ENCODE measurements at regions not wholly inside any gene's neighbourhood (a gene's known extent, or its start where the extent isn't known, plus 50 kb on each side); places are given as distances from the start of the nearest gene placed in this dataset.

GRCh38 chr6:165804331-165805066, 141.5 kb upstream of the PDE10A start:
- DNase-seq, result peak in 13 of 56 donors; percentile 1 to 58 (median 25)

GRCh38 chr6:165800337-165800736, 137.3 kb upstream of the PDE10A start:
- no peak for DNase-seq

- no peak for DNase-seq
Measured at GRCh38 chr6:165799391-165800153, 136.5 kb upstream of the PDE10A start.

- DNase-seq, result no peak
Measured at GRCh38 chr6:165798991-165799390, 135.9 kb upstream of the PDE10A start.

- DNase-seq, result peak in 1 of 56 donors; percentile 20
Measured at GRCh38 chr6:165794179-165794601, 131.1 kb upstream of the PDE10A start.

GRCh38 chr6:165793287-165793825, 130.3 kb upstream of the PDE10A start:
- DNase-seq, result no peak

- no peak for DNase-seq
Measured at GRCh38 chr6:165791876-165792437, 128.9 kb upstream of the PDE10A start.

- DNase-seq, result no peak
Measured at GRCh38 chr6:165791306-165791705, 128.3 kb upstream of the PDE10A start.

GRCh38 chr6:165782812-165783211, 119.8 kb upstream of the PDE10A start:
- no peak for DNase-seq

GRCh38 chr6:165782134-165782533, 119.1 kb upstream of the PDE10A start:
- DNase-seq, result no peak

GRCh38 chr6:165777680-165778079, 114.6 kb upstream of the PDE10A start:
- no peak for DNase-seq

- DNase-seq, result no peak
Measured at GRCh38 chr6:165776691-165777090, 113.7 kb upstream of the PDE10A start.

- DNase-seq, result no peak
Measured at GRCh38 chr6:165775721-165776120, 112.7 kb upstream of the PDE10A start.

GRCh38 chr6:165774903-165775601, 112.0 kb upstream of the PDE10A start:
- DNase-seq, result no peak

GRCh38 chr6:165770397-165771082, 107.5 kb upstream of the PDE10A start:
- DNase-seq, result no peak

- no peak for DNase-seq
Measured at GRCh38 chr6:165769884-165770283, 106.8 kb upstream of the PDE10A start.

- no peak for DNase-seq
Measured at GRCh38 chr6:165769401-165769800, 106.4 kb upstream of the PDE10A start.

- DNase-seq, result no peak
Measured at GRCh38 chr6:165768961-165769360, 105.9 kb upstream of the PDE10A start.

- DNase-seq, result no peak
Measured at GRCh38 chr6:165767228-165767627, 104.2 kb upstream of the PDE10A start.

GRCh38 chr6:165766457-165766856, 103.4 kb upstream of the PDE10A start:
- DNase-seq, result no peak

GRCh38 chr6:165766026-165766425, 103.0 kb upstream of the PDE10A start:
- no peak for DNase-seq
